Stimulated activated CD8-positive, alpha-beta memory T cell treated with anti-CD3 and anti-CD28 coated beads, Interleukin-7, amount 100 ng/mL, for 1 hour (primary cell): ENCODE measurements at regions not wholly inside any gene's neighbourhood (a gene's known extent, or its start where the extent isn't known, plus 50 kb on each side); places are given as distances from the start of the nearest gene placed in this dataset.
"Not testable (repeated sequence)": the region's sequence is repeated elsewhere in the genome, so short reads cannot be mapped to it uniquely, and the experiment has no call there.

Source experiments
- DNase-seq, 2 donors: peaks; one replicate each; pipeline ENCODE4 v3.0.0-alpha.2; 2020; ENCODE audit warnings: low read depth in 2 of 2

DNA sequence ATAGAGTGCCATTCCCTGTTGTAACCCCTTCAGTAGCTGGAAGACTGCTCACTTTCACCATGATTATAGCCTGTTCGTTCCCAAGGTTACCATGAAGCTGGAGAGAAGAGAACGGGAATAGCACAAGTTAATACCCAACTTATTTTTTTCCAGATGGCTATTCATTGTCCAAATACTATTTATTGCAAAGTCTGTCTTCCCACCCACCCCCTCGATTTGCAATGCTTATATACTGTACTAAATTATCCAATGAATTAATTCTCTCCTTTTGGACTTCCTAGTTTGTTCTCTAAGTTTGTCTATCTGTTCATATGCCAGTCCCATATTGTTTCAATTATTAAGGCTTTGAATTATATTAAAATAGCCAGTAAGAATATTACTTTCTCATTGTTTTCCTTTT lies 231.0 kb downstream of the RAB11FIP4 start:
- DNase-seq: no peak

DNA sequence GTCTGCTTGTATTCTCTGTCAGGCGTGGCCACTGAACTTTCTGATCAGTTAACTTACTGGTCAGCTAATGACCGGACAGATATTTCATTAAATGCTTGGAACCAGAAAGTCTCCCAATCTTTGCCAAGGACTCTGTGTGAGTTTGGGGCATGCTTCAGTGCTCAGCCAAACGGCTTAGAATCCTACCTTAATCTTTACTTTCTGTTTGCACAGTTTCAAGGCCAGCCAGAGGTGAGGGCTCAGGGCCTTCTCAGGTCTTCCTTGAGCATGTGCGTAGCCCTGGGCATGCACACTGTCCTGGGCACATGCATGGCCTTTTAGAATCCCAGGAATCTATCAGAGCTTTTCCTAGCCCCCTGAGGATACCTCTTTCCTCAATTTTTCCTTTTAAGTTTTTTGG lies 230.1 kb downstream of the RAB11FIP4 start:
- no peak for DNase-seq

GRCh38 chr17:31611053-31611452 lies 219.6 kb downstream of the RAB11FIP4 start:
- not testable (repeated sequence) for DNase-seq

DNA sequence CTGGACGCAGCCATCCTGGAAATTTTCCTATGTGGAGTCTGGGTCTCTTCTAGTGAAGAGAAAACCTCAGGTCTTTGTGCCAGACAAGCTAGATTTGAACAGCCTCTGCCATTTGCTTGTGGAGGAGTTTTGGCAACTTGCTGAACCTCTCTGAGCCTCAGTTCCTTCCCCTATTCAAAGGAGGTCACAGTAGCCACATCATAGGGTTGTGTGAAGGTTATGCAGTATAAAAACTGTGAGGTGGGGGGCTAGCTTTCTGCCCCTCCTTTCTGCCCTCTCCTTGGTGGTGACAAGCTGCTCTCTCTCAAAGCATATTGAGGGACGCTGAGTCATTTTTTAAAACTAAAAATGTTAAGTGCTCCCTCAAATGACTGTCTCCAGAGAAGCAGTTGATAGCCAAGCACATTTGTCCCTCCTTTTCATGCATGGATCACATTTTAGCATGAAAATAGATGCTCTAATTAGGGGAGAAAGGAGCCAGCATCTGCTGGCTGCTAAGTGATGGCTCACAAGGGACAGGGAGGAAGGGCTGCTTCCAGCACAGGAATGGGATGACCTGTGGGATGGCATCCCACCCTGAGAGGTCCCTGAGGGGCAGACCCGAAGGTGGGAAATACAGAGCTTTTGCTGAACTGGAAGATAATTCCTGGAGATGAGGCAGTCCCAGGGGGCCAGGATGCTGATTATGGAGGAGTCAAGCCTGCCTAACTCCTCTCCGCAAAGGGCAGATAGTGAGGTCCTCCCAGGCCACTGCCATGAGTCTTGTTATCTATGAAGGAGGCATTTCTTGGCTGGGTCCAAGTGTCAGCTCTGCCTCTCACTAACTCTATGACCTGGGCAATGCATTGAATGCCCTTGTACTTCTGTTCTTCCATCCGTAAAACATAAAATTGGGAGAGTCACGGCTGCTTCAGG lies 218.8 kb downstream of the RAB11FIP4 start:
- no peak for DNase-seq

- DNase-seq: no peak
Measured at GRCh38 chr17:31609331-31609730, 217.9 kb downstream of the RAB11FIP4 start.

- no peak for DNase-seq
Measured at GRCh38 chr17:31608659-31609254, 217.3 kb downstream of the RAB11FIP4 start.

DNA sequence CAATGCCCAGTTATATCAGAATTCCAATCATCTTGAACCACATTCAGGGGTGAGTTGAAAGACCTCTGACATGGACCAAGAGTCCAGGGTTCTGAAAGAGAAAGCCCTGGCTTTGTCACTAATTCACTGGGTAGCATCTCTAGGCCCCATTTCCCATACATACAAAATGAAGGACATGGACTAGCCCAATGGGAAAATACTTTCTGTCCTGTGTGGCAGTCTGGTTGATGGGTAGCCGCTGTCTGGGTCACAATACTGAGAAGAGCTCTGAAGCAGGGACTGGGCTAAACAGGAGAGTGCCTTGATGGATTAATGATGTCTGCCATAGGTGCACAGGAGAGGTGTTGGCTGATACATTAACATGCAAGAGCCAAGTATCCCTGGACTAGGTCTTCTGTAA lies 214.3 kb downstream of the RAB11FIP4 start:
- DNase-seq: no peak

GRCh38 chr17:31604936-31605335 lies 213.5 kb downstream of the RAB11FIP4 start:
- no peak for DNase-seq

GRCh38 chr17:31600144-31600543 lies 208.7 kb downstream of the RAB11FIP4 start:
- not testable (repeated sequence) for DNase-seq

DNA sequence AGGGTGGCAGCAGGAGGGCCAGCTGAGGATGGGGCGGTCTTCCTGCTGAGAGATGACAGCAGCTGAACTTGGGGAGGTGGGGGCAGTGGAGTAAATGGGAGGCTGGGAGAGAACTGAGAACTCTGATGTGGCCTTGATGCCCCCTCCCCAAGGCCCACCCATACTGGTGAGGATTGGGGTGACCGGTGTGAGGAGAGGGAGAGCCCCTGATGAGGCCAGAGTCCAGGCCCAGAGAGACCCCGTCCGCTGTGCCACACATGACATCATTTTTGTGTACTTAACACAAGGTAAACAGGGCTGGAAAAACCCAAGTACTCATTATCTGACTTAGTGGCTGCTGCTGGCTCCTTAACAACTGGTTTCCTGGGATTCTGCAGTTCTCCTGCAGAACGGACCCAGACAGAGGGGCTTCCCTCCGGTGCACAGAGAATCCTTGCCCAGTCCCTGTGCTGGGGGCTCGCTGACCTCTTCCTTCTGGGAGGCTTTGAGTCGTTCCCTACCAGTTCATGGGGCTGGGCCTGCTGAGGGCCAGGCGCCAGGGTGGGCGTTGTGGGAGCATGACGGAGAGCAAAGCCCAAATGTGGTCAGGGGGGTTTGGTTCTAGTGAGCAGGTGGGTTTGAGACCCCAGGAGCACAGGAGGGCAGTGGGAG lies 207.6 kb downstream of the RAB11FIP4 start:
- DNase-seq: no peak

GRCh38 chr17:31598399-31598782 lies 206.9 kb downstream of the RAB11FIP4 start:
- DNase-seq: no peak

- no peak for DNase-seq
Measured at GRCh38 chr17:31597646-31598398, 206.3 kb downstream of the RAB11FIP4 start.

GRCh38 chr17:31596382-31597323 lies 205.2 kb downstream of the RAB11FIP4 start:
- DNase-seq: no peak

DNA sequence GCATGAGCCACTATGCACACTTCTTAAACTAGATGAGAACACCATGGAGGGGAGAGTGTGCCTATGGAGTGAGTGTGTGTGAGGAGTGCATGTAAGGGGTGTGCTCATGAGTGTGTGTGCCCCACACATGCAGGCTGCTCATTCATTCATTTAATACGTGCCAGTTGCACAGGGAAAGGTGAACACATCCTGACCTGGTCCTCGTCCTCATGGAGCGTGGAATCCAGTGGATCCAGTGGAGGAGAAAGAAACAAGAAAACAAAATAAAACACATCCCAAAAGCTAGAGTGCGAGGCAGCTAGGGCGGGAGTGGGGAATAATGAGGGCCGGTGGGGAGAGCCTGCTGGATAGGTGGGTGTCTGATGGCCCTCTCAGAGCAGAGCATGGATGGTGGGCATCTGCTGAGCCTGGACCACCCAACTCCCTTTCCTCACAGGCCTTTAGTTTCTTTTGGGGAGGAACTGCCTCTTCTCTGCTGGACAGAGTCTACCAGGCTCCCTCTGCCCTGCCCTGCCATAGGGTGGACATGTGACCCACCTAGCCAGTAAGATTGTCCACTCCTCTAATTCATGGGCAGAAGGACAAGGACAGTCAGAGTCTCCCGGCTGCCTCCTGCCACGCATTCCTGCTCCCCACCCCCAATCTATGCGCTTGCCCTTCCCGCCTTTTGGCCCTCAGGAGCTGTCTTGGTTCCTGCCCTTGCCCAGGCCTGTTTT lies 204.3 kb downstream of the RAB11FIP4 start:
- no peak for DNase-seq

- DNase-seq: no peak
Measured at GRCh38 chr17:31595076-31595475, 203.6 kb downstream of the RAB11FIP4 start.

- no peak for DNase-seq
Measured at GRCh38 chr17:31594416-31594815, 202.9 kb downstream of the RAB11FIP4 start.

DNA sequence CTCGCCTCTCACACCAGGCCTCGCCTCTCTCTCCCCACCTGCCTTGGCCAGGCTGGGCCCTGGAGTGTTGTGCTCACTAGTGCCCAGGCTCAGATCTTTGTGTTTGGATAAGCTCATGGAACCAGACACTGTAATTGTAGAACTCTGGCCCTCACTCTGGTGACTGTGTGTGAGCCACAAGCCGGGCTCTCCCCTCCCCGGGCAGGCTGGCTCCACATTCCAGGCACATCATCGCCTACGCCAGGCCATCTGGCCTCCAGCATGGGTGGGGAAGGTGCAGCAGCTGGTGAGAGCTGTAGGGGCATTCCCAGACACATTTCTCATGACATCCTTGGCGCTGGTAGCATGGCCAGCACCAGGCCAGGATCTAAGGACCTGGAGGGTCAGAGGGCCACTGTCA lies 202.3 kb downstream of the RAB11FIP4 start:
- no peak for DNase-seq

DNA sequence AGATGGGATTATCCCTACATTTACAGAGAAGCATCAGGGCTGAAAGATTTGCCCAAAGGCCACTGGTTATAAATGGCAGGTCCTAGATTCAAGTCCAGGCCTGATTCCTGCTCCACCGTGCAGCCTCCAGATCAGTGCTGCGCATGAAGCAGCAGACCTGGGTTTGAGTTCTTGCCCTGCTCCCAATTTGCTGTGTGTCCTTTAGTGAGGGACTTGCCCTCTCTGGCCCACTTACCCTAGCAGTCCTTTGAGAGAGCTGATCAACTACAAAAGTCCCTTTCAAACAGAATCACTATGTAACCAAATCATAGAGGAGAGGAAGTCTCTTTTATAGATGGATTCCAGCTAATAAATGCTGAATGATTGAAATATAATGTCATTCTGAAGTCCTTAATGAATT lies 200.4 kb downstream of the RAB11FIP4 start:
- no peak for DNase-seq

GRCh38 chr17:31588512-31588911 lies 197.0 kb downstream of the RAB11FIP4 start:
- DNase-seq: no peak

- DNase-seq: no peak
Measured at GRCh38 chr17:31588034-31588433, 196.6 kb downstream of the RAB11FIP4 start.
